ENCODE measurements at regions not wholly inside any gene's neighbourhood (a gene's known extent, or its start where the extent isn't known, plus 50 kb on each side); places are given as distances from the start of the nearest gene placed in this dataset.

- TF ChIP-seq EZH2 (IDR thresholded peaks at IDR 0.05; ENCODE audit: borderline replicate concordance, low read depth, low read length, poor library complexity, severe bottlenecking): no peak
- TF ChIP-seq CTCF (conservative IDR thresholded peaks at IDR 0.05; ENCODE audit: low read depth, low read length): no peak
Measured at GRCh38 chr2:66212749-66213148, 222.2 kb upstream of the MEIS1 start.
